ENCODE measurements at regions not wholly inside any gene's neighbourhood (a gene's known extent, or its start where the extent isn't known, plus 50 kb on each side); places are given as distances from the start of the nearest gene placed in this dataset.

GRCh38 chr9:79877943-79878602, 306.3 kb downstream of the TLE4 start:
- DNase-seq = no peak
- Histone ChIP-seq H3K4me1 (ENCODE audit: low read length) (peaks cover 4% of the 10 kb centered on the region; the same call in 1 of the 2 replicates), H3F3A (ENCODE audit: insufficient read depth, low read length) (no peaks in the 10 kb centered on the region), H4K20me1 (ENCODE audit: insufficient read depth, low read length) (no peaks in the 10 kb centered on the region), H3K27me3 (replicated peaks; ENCODE audit: insufficient read depth, low read length) (no peaks in the 10 kb centered on the region), H2AFZ (ENCODE audit: low read length) (no peak overlapping the region), H3K79me2 (ENCODE audit: low read length) (no peaks in the 10 kb centered on the region), H3K27ac (ENCODE audit: low read length) (no peak overlapping the region), H3K9me2 (replicated peaks; ENCODE audit: insufficient read depth, low read length) (no peaks in the 10 kb centered on the region), H3K4me2 (ENCODE audit: low read depth, low read length) (no peak overlapping the region), H3K9ac (ENCODE audit: low read length) (no peak overlapping the region), H3K36me3 (replicated peaks; ENCODE audit: insufficient read depth, low read length) (no peaks in the 10 kb centered on the region), H3K4me3 (ENCODE audit: low read length) (no peak overlapping the region), H3K9me3 (replicated peaks; ENCODE audit: insufficient read depth, low read length) (no peaks in the 10 kb centered on the region)
- no peak for TF ChIP-seq EZH2phosphoT487 (IDR thresholded peaks at IDR 0.05; ENCODE audit: low read length)
- TF ChIP-seq CTCF (IDR thresholded peaks at IDR 0.05; ENCODE audit: low read length) = no peak
- TF ChIP-seq EZH2 (optimal IDR thresholded peaks at IDR 0.05; ENCODE audit: low read depth, low read length) = no peak

GRCh38 chr9:79868567-79869189, 296.9 kb downstream of the TLE4 start:
- peaks cover 12% of the 10 kb centered on the region for H3K4me1 ChIP-seq (ENCODE audit: low read length)
- H4K20me1 ChIP-seq (ENCODE audit: insufficient read depth, low read length) = no peaks in the 10 kb centered on the region
- H3K27me3 ChIP-seq (replicated peaks; ENCODE audit: insufficient read depth, low read length) = no peaks in the 10 kb centered on the region
- H3K79me2 ChIP-seq (ENCODE audit: low read length) = no peaks in the 10 kb centered on the region
- H3K4me3 ChIP-seq (ENCODE audit: low read length) = no peak overlapping the region
- no peaks in the 10 kb centered on the region for H3K9me3 ChIP-seq (replicated peaks; ENCODE audit: insufficient read depth, low read length)
- TF ChIP-seq EZH2phosphoT487 (IDR thresholded peaks at IDR 0.05; ENCODE audit: low read length) (no peak), CTCF (IDR thresholded peaks at IDR 0.05; ENCODE audit: low read length) (no peak), EZH2 (optimal IDR thresholded peaks at IDR 0.05; ENCODE audit: low read depth, low read length) (no peak)
- peak overlapping the region; percentile 39 for H2AFZ ChIP-seq (ENCODE audit: low read length)
- peak overlapping the region; percentile 20; the same call in 1 of the 2 replicates for H3K4me2 ChIP-seq (ENCODE audit: low read depth, low read length)
- no peaks in the 10 kb centered on the region for H3K36me3 ChIP-seq (replicated peaks; ENCODE audit: insufficient read depth, low read length)
- H3K9me2 ChIP-seq (replicated peaks; ENCODE audit: insufficient read depth, low read length) = no peaks in the 10 kb centered on the region
- no peak overlapping the region for H3K9ac ChIP-seq (ENCODE audit: low read length)
- H3K27ac ChIP-seq (ENCODE audit: low read length) = peak overlapping the region; percentile 54; the same call in 1 of the 2 replicates
- H3F3A ChIP-seq (ENCODE audit: insufficient read depth, low read length) = no peaks in the 10 kb centered on the region
- DNase-seq = peak; percentile 70

- no peak overlapping the region for H3K4me2 ChIP-seq (ENCODE audit: low read depth, low read length)
- no peaks in the 10 kb centered on the region for H3K36me3 ChIP-seq (replicated peaks; ENCODE audit: insufficient read depth, low read length)
- H4K20me1 ChIP-seq (ENCODE audit: insufficient read depth, low read length) = no peaks in the 10 kb centered on the region
- H2AFZ ChIP-seq (ENCODE audit: low read length) = no peak overlapping the region
- H3K27me3 ChIP-seq (replicated peaks; ENCODE audit: insufficient read depth, low read length) = no peaks in the 10 kb centered on the region
- no peaks in the 10 kb centered on the region for H3K9me2 ChIP-seq (replicated peaks; ENCODE audit: insufficient read depth, low read length)
- no peak for DNase-seq
- peaks cover 9% of the 10 kb centered on the region for H3K4me1 ChIP-seq (ENCODE audit: low read length)
- H3K27ac ChIP-seq (ENCODE audit: low read length) = no peak overlapping the region
- H3K4me3 ChIP-seq (ENCODE audit: low read length) = no peak overlapping the region
- no peaks in the 10 kb centered on the region for H3K79me2 ChIP-seq (ENCODE audit: low read length)
- no peak for TF ChIP-seq EZH2 (optimal IDR thresholded peaks at IDR 0.05; ENCODE audit: low read depth, low read length)
- no peak for TF ChIP-seq EZH2phosphoT487 (IDR thresholded peaks at IDR 0.05; ENCODE audit: low read length)
- no peak for TF ChIP-seq CTCF (IDR thresholded peaks at IDR 0.05; ENCODE audit: low read length)
- no peak overlapping the region for H3K9ac ChIP-seq (ENCODE audit: low read length)
- H3F3A ChIP-seq (ENCODE audit: insufficient read depth, low read length) = no peaks in the 10 kb centered on the region
- no peaks in the 10 kb centered on the region for H3K9me3 ChIP-seq (replicated peaks; ENCODE audit: insufficient read depth, low read length)
Measured at GRCh38 chr9:79862921-79863890, 291.4 kb downstream of the TLE4 start.
